Rectal smooth muscle tissue (tissue), 1 donor: ENCODE measurements at regions not wholly inside any gene's neighbourhood (a gene's known extent, or its start where the extent isn't known, plus 50 kb on each side); places are given as distances from the start of the nearest gene placed in this dataset.

ENCODE experiments used
- H3K27ac ChIP-seq: one replicate; pipeline ENCODE4 v1.7.0; 2013; ENCODE audit warnings: low read depth, low read length, inconsistent platforms
- H3K27me3 ChIP-seq: one replicate; pipeline ENCODE4 v1.7.0; 2013; ENCODE audit warnings: low read length; ENCODE audit not compliant: control insufficient read depth, insufficient read depth
- H3K36me3 ChIP-seq: one replicate; pipeline ENCODE4 v1.7.0; 2013; ENCODE audit warnings: low read length; ENCODE audit not compliant: control insufficient read depth, insufficient read depth
- H3K4me1 ChIP-seq: one replicate; pipeline ENCODE4 v1.7.0; 2013; ENCODE audit warnings: low read length; ENCODE audit not compliant: control insufficient read depth, insufficient read depth
- H3K4me3 ChIP-seq: one replicate; pipeline ENCODE4 v1.7.0; 2013; ENCODE audit warnings: low read length
- H3K9ac ChIP-seq: one replicate; pipeline ENCODE4 v1.7.0; 2013; ENCODE audit warnings: low read length

DNA sequence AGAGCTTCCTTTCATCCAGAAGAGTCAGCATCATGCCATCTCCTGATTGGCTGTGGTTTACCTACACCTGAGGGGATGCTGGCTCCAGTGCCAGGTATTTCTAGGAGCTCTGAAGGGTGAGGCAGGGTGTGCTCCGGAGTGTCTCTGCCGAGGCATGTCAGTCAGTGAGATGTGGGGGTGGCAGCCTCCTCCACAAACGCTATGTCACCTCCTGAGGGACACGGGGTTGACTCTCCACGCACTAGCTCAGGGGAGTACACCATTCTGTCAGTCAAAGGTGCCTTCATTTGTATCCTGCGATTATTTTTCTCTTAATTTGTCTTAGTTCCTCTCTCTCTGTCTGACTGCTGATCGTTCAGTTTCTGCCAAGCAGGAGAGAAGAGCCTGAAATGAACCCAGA, 604.5 kb downstream of the VRK1 start:
- no peak overlapping the region for H3K9ac ChIP-seq
- no peaks in the 10 kb centered on the region for H3K27me3 ChIP-seq
- no peaks in the 10 kb centered on the region for H3K36me3 ChIP-seq
- H3K4me1 ChIP-seq = no peaks in the 10 kb centered on the region
- no peak overlapping the region for H3K4me3 ChIP-seq
- no peak overlapping the region for H3K27ac ChIP-seq

DNA sequence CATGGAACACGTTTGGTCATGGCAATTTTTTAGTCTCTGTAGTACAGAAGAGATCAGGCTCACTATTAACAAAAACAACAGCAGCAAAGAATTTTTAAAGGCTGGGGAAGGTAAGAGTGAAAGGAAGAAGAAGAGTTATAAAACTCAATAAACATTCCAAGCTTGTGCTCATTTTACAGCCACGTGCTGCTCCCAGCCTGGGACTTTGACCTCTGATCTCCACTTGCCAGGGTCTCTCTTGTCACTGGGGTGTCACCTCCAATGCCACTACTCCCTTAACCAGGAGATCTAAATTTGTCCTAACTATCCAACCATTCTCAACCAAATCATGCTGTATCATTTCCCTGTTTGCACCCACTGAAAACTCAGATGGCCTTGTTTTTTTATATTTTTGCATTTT, 605.1 kb downstream of the VRK1 start:
- Histone ChIP-seq H3K4me1 (no peaks in the 10 kb centered on the region), H3K36me3 (no peaks in the 10 kb centered on the region), H3K27ac (no peak overlapping the region), H3K4me3 (no peak overlapping the region), H3K9ac (no peak overlapping the region), H3K27me3 (no peaks in the 10 kb centered on the region)

GRCh38 chr14:97407701-97408407, 610.7 kb downstream of the VRK1 start:
- Histone ChIP-seq H3K36me3 (no peaks in the 10 kb centered on the region), H3K9ac (no peak overlapping the region), H3K4me1 (no peaks in the 10 kb centered on the region), H3K27ac (no peak overlapping the region), H3K4me3 (no peak overlapping the region), H3K27me3 (peaks cover 6% of the 10 kb centered on the region)

- Histone ChIP-seq H3K27ac (no peak overlapping the region), H3K27me3 (peaks cover 6% of the 10 kb centered on the region), H3K4me1 (no peaks in the 10 kb centered on the region), H3K36me3 (no peaks in the 10 kb centered on the region), H3K9ac (no peak overlapping the region), H3K4me3 (no peak overlapping the region)
Observed at GRCh38 chr14:97408503-97408902, 611.3 kb downstream of the VRK1 start.

- H3K4me3 ChIP-seq = no peak overlapping the region
- H3K27me3 ChIP-seq = peaks cover 11% of the 10 kb centered on the region
Observed at GRCh38 chr14:97408937-97409815, 612.0 kb downstream of the VRK1 start.

DNA sequence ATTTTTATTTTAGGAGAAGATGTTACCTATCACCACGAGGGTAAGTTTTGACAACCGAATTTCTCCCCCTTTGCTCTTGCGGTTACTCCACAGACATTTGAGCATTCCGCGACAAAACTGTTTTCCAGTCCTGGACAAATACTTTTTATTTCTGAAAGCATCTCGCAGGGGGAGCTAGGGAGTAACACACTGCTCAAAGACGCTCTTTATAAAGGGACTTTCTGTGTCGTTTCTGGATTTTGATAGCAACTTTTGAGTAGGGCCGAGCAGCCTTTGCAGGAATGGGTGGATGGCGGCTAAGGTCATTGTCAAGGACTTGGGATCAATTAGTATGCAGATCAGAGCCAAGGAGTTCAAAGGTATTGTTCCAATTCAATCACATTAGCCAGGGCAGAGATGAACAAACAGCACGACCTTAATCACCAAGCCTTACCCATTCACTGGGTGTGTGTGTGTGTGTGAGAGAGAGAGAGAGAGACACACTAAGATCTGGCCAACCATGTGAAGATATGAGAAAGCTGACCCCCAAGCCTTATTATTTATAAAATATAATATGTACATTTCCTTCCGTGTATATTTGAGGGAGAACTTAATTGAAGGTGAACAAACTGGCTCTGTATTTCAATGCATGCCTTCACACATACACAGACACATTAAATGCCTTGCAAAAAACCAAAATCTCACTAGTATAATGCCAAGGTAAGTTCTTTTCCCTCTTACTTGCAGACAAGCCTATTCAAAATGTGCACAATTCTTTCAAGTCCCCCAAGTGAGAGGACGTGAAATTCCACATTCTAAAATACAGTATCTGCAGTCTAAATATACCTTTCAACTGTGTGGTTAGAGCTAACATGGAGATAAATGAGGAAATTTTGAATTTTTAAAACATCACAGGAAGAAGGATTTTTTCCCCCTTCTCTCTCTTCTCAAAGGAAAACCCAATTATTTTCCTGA, 613.8 kb downstream of the VRK1 start:
- Histone ChIP-seq H3K27me3 (peaks cover 12% of the 10 kb centered on the region), H3K36me3 (no peaks in the 10 kb centered on the region), H3K4me3 (no peak overlapping the region), H3K4me1 (no peaks in the 10 kb centered on the region), H3K9ac (no peak overlapping the region), H3K27ac (no peak overlapping the region)

More at GRCh38 chr14:97408937-97409815, 612.0 kb downstream of the VRK1 start:
- no peak overlapping the region for H3K9ac ChIP-seq
- H3K27ac ChIP-seq = no peak overlapping the region
- H3K4me1 ChIP-seq = no peaks in the 10 kb centered on the region
- no peaks in the 10 kb centered on the region for H3K36me3 ChIP-seq

GRCh38 chr14:97411938-97412612, 614.9 kb downstream of the VRK1 start:
- Histone ChIP-seq H3K9ac (no peak overlapping the region), H3K36me3 (no peaks in the 10 kb centered on the region), H3K27ac (no peak overlapping the region), H3K4me3 (no peak overlapping the region), H3K27me3 (peaks cover 12% of the 10 kb centered on the region), H3K4me1 (no peaks in the 10 kb centered on the region)

DNA sequence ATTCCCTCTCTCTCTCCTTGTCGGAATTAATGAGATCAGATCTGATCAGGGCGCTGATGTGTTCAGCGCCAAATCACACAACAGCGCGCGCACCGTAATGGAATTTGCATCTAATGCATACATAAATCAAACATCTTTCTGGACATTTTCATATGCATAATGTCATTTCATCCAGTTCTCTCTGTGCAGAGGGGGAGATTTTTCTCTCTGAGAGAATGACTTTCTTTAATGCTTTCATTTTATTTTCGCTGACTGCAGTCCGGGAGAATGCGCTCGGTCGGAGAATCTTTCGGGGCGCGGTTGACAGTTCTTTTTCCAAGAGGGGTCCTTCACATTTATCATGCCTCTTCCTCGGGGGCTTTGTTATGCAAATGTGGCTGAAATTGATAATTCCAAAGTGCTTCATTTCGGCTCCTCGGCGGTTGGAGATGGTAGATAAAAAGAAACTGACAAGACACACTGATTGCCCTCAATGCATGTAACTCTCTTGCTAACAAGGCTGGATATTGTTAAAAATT, 615.9 kb downstream of the VRK1 start:
- Histone ChIP-seq H3K4me1 (no peaks in the 10 kb centered on the region), H3K36me3 (no peaks in the 10 kb centered on the region), H3K4me3 (peak overlapping the region; percentile 26), H3K27me3 (peaks cover 12% of the 10 kb centered on the region), H3K27ac (no peak overlapping the region), H3K9ac (no peak overlapping the region)

DNA sequence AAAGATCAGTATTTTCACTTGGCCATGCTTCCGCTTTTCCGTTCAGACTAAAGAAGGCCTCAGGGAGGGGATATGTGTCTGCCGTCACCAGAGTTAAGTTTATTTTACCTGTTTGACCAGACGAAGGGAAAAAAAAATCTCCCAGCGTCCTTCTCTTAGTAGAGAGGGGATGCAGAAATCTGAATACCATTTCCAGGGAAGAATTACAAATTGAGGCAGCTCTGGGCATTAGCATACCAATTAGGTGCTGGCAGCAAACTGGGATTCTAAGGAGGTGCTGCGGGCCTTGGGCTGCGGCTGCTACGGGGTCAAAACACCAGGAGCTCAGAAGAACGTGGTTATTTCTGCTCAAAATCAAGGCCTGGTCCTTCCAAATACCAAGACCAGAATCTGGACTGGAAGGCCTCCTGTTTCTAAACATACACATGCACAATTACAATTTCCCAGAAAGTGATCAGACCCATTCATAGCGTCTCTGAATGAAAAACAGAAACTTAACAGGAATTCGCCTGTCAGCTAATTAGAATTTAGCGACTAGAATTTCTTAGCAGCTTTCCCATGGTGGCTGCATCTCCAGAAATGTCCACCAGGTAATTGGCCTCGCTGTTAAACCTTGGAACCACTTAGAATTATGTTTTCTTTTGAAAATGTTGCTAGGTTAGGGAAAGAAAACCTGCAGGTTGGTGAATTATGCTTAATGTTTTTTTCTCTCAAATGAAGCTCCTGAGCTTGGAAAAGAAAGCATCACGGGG, 617.0 kb downstream of the VRK1 start:
- no peak overlapping the region for H3K27ac ChIP-seq
- H3K9ac ChIP-seq = no peak overlapping the region
- no peaks in the 10 kb centered on the region for H3K4me1 ChIP-seq
- H3K4me3 ChIP-seq = no peak overlapping the region
- H3K36me3 ChIP-seq = no peaks in the 10 kb centered on the region
- peaks cover 12% of the 10 kb centered on the region for H3K27me3 ChIP-seq

- Histone ChIP-seq H3K27ac (no peak overlapping the region), H3K4me1 (no peaks in the 10 kb centered on the region), H3K27me3 (peaks cover 12% of the 10 kb centered on the region), H3K9ac (no peak overlapping the region), H3K36me3 (no peaks in the 10 kb centered on the region), H3K4me3 (no peak overlapping the region)
Observed at GRCh38 chr14:97414718-97415098, 617.5 kb downstream of the VRK1 start.

- Histone ChIP-seq H3K27ac (no peak overlapping the region), H3K27me3 (peaks cover 12% of the 10 kb centered on the region), H3K4me1 (no peaks in the 10 kb centered on the region), H3K9ac (no peak overlapping the region), H3K36me3 (no peaks in the 10 kb centered on the region), H3K4me3 (no peak overlapping the region)
Observed at GRCh38 chr14:97415907-97416306, 618.7 kb downstream of the VRK1 start.
